Tibial artery (tissue), 4 donors: ENCODE measurements at regions not wholly inside any gene's neighbourhood (a gene's known extent, or its start where the extent isn't known, plus 50 kb on each side); places are given as distances from the start of the nearest gene placed in this dataset.

Experiments
- DNase-seq, 2 donors: peaks; one replicate each; pipeline ENCODE4 v3.0.0-alpha.2; 2019
- H3K27ac ChIP-seq, 2 donors: fragments of 200-600 bp; sonication (generic) in 1 of 2; 1 replicate in 1 of 2; 2 replicates in 1 of 2; pipeline ENCODE4 v1.5.1; 2018 to 2019; ENCODE audit warnings: mild to moderate bottlenecking in 1 of 2
- H3K27me3 ChIP-seq, 2 donors: fragments of 200-600 bp; sonication (generic) in 1 of 2; one replicate each; pipeline versions ENCODE4 v1.5.1 to v1.6.0; 2016 to 2019
- H3K36me3 ChIP-seq, 3 donors: fragments of 200-600 bp; sonication (generic) in 2 of 3; one replicate each; pipeline ENCODE4 v1.5.1; 2016 to 2019; ENCODE audit warnings: mild to moderate bottlenecking in 2 of 3
- H3K4me1 ChIP-seq, 4 donors: fragments of 200-600 bp; sonication (generic) in 2 of 4; 1 replicate in 3 of 4; 2 replicates in 1 of 4; pipeline ENCODE4 v1.5.1; 2016 to 2019
- H3K4me3 ChIP-seq, 2 donors: fragments of 200-600 bp; sonication (generic) in 1 of 2; 1 replicate in 1 of 2; 2 replicates in 1 of 2; pipeline ENCODE4 v1.5.1; 2018 to 2019; ENCODE audit warnings: mild to moderate bottlenecking in 2 of 2
- H3K9me3 ChIP-seq, 3 donors: fragments of 200-600 bp; sonication (generic) in 1 of 3; one replicate each; pipeline ENCODE4 v1.5.1; 2016 to 2019
- intact Hi-C: fragments of 100-400 bp; cut with DNase I; formaldehyde crosslinking; loops from one replicate; pipeline ENCODE4 v1.15.0; 2023; ENCODE audit warnings: low total_unique reads
- TF ChIP-seq, protein P1 (sequence below), 2 experiments: fragments of 200-600 bp in 1 of 2; fragments of 450-650 bp in 1 of 2; IDR thresholded peaks; one replicate each; pipeline ENCODE4 v1.5.1; 2017 to 2019; ENCODE audit warnings: antibody characterized with exemption in 2 of 2, mild to moderate bottlenecking in 1 of 2, moderate library complexity in 1 of 2

GRCh38 chr13:47726394-47726793 lies 274.7 kb downstream of the SUCLA2 start:
- H3K27ac ChIP-seq = no peak overlapping the region
- no peak for DNase-seq
- H3K27me3 ChIP-seq = no peaks in the 10 kb centered on the region
- H3K4me3 ChIP-seq = no peak overlapping the region
- TF ChIP-seq, protein P1, sequence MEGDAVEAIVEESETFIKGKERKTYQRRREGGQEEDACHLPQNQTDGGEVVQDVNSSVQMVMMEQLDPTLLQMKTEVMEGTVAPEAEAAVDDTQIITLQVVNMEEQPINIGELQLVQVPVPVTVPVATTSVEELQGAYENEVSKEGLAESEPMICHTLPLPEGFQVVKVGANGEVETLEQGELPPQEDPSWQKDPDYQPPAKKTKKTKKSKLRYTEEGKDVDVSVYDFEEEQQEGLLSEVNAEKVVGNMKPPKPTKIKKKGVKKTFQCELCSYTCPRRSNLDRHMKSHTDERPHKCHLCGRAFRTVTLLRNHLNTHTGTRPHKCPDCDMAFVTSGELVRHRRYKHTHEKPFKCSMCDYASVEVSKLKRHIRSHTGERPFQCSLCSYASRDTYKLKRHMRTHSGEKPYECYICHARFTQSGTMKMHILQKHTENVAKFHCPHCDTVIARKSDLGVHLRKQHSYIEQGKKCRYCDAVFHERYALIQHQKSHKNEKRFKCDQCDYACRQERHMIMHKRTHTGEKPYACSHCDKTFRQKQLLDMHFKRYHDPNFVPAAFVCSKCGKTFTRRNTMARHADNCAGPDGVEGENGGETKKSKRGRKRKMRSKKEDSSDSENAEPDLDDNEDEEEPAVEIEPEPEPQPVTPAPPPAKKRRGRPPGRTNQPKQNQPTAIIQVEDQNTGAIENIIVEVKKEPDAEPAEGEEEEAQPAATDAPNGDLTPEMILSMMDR (IDR thresholded peaks at IDR 0.05) = no peak
- no peaks in the 10 kb centered on the region for H3K36me3 ChIP-seq
- H3K4me1 ChIP-seq = no peaks in the 10 kb centered on the region
- no peaks in the 10 kb centered on the region for H3K9me3 ChIP-seq
- intact Hi-C loops = no loop called here

DNA sequence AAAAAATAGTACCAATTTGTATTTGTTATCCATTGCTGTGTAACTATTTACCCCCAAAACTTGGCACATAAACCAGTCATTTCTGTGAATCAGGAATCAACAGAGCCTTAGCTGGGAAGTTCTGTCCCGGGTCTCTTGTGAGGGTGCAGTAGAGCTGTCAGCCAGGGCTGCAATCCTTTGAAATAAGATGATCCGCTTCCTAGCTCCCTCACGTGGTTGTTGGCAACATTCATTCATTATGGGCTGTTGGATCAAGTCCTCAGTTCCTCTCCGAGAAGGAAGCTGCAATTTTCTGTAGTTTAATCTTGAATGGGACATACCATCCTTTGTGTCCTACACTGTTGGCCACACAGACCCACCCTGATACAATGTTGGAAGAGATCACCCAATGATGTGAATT lies 277.2 kb downstream of the SUCLA2 start:
- Histone ChIP-seq H3K27me3 (no peaks in the 10 kb centered on the region), H3K27ac (no peak overlapping the region), H3K4me3 (no peak overlapping the region), H3K4me1 (no peaks in the 10 kb centered on the region), H3K9me3 (no peaks in the 10 kb centered on the region), H3K36me3 (no peaks in the 10 kb centered on the region)
- no peak for DNase-seq
- TF ChIP-seq, protein P1 (IDR thresholded peaks at IDR 0.05) = no peak
- intact Hi-C loops = no loop called here

DNA sequence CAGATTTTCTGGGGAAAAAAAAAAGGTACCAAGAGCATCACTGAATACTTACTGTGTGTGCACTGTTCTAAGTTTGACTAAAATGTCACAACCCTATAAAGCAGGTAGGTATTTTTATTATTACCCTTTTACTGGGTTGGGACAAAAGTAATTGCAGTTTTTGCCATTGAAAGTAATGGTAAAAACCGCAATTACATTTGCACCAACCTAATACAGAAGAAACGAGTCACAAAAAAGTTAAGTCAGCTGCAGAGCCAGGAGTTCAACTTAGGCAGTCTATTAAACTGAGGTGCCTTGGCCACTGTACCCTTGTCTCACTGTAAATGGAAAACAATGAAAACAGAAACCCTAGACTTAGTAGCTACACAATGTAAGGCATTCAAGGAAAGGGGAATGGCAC lies 281.9 kb downstream of the SUCLA2 start:
- Histone ChIP-seq H3K27ac (no peak overlapping the region), H3K4me3 (no peak overlapping the region), H3K36me3 (no peaks in the 10 kb centered on the region), H3K27me3 (no peaks in the 10 kb centered on the region), H3K4me1 (no peaks in the 10 kb centered on the region), H3K9me3 (no peaks in the 10 kb centered on the region)
- intact Hi-C loops = no loop called here
- TF ChIP-seq, protein P1 (IDR thresholded peaks at IDR 0.05) = no peak
- no peak for DNase-seq

DNA sequence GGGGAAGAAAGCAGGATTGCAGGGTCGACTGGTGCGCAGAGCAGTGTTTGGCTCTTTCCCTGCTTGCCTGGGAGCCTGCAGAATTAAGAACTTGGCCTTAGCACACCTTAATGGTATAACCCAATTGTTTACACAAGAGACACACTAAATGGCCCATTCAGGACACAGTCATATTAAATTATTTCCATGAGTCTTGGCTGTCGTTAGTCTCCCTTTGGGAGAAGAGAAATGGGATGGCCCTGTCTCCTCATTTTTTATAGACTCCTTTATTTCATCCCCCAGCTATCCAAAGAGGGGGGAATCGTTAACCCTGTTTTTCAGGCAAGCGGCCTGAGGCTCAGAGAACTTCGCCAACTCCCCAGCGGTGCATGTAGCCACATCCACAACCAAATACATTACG lies 282.5 kb downstream of the SUCLA2 start:
- intact Hi-C loops = no loop called here
- Histone ChIP-seq H3K27ac (no peak overlapping the region), H3K27me3 (no peaks in the 10 kb centered on the region), H3K9me3 (no peaks in the 10 kb centered on the region), H3K4me3 (no peak overlapping the region), H3K4me1 (no peaks in the 10 kb centered on the region), H3K36me3 (no peaks in the 10 kb centered on the region)
- TF ChIP-seq, protein P1 (IDR thresholded peaks at IDR 0.05) = no peak
- no peak for DNase-seq

GRCh38 chr13:47708386-47708785 lies 292.7 kb downstream of the SUCLA2 start:
- no peak overlapping the region for H3K27ac ChIP-seq
- no peaks in the 10 kb centered on the region for H3K4me1 ChIP-seq
- H3K27me3 ChIP-seq = no peaks in the 10 kb centered on the region
- no peaks in the 10 kb centered on the region for H3K36me3 ChIP-seq
- intact Hi-C loops = no loop called here
- TF ChIP-seq, protein P1 (IDR thresholded peaks at IDR 0.05) = no peak
- no peak overlapping the region for H3K4me3 ChIP-seq
- no peaks in the 10 kb centered on the region for H3K9me3 ChIP-seq
- no peak for DNase-seq

- Histone ChIP-seq H3K36me3 (no peaks in the 10 kb centered on the region), H3K27me3 (no peaks in the 10 kb centered on the region), H3K9me3 (no peaks in the 10 kb centered on the region), H3K27ac (no peak overlapping the region), H3K4me1 (no peaks in the 10 kb centered on the region), H3K4me3 (no peak overlapping the region)
- no peak for DNase-seq
- intact Hi-C loops = no loop called here
- TF ChIP-seq, protein P1 (IDR thresholded peaks at IDR 0.05) = no peak
Measured at GRCh38 chr13:47707414-47707813, 293.7 kb downstream of the SUCLA2 start.
